GM19395 (cell line): ENCODE measurements at regions not wholly inside any gene's neighbourhood (a gene's known extent, or its start where the extent isn't known, plus 50 kb on each side); places are given as distances from the start of the nearest gene placed in this dataset.

Experiments
- ATAC-seq: cut with Tn5 transposase; IDR thresholded peaks from one replicate; pipeline ENCODE4 v1.9.1; 2021; ENCODE audit warnings: mild to moderate bottlenecking, moderate library complexity; ENCODE audit not compliant: unreplicated experiment

DNA sequence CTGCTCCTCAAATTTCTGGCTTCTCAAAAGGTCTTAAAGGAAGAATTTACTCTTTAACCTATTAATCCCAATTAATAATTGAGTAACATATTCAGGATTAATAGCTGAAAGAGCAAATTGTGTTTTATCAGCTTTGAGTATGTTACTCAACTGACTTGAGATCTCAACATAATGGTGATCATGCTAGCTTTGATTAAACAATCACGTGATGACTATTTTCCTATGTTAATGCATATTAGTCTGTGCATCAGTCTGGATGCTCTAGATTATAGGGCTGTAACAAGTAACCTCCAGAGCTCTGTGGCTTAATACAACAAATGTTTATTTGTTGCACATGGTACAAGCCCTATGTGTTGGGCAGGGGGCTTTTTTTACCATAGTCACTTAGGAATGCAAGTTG, 313.4 kb upstream of the BTBD3 start:
- ATAC-seq = no peak

DNA sequence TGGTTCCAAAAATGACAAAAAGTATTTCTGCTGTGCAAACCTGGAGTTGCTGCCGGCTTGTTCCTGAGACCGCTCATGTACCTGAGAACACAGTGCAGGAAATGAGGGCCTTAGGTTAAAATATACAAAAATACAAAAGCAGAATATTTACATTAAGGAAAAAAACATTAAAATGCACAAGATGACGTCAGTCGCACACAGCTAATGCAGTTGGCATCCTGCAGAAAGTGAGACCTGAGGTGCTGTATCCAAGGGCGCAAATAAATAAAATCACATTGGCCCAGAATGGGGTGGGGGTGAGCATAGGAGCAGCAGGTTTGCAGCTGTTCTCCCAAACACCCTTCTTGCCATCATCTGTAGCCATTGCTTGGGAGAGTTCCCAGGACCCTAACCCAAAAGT, 310.6 kb upstream of the BTBD3 start:
- ATAC-seq = no peak

DNA sequence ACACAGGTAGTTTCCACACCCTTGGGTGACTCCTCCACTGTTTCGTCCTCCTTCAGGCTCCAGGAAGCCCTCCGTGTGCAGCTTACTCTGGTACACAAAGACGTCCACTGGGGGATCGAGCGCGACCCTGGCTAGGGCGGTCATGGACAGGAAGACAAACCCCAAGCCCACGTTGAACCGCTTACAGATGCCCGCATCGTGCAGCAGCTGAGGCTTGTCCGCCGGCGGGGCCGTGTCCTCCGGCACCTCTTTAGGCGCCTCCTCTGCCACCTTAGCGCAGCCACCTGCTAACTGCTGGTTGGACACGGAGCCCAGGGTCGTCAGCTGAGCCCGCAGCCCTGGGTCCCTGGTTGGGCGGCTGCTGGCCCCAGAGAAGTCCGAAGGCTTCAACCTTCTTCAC, 309.0 kb upstream of the BTBD3 start:
- ATAC-seq = no peak

DNA sequence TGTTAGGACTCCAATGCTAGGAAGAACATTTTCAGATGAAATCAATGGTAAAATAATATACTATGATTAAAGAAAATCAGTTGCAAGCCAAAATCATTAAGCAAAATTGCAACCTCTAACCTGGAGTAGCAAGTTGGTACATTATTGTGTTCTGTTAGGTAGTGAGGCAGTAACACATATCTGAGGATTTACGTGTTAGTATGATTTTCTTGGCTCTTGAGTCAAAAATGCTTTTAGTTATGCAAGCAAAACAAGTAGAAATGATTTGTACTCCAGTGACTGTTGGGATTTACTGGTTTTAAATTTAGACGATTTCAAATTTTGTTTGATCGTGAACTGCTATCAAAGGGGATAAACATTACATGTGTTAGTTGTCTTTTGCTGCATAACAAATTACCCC, 293.0 kb upstream of the BTBD3 start:
- ATAC-seq = no peak

DNA sequence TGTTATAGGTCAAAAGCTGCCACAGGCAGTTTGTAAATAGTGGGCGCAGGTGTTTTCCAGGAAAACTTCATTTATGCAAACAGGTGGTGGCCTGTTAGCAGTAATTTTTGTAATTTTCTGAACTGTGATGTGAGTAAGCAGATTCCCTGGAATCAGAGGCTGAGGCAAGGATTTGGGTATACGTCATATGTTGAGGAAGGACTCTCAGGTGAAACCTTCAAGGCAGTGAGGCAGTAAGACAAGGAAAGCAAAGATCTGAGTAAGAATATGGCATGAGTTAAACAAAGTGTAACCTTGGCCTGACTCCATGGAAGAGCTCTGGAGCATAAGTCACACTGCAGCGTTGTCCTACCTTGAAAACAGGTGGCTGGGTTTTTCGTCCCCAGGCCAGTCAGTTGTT, 291.1 kb upstream of the BTBD3 start:
- ATAC-seq = no peak

DNA sequence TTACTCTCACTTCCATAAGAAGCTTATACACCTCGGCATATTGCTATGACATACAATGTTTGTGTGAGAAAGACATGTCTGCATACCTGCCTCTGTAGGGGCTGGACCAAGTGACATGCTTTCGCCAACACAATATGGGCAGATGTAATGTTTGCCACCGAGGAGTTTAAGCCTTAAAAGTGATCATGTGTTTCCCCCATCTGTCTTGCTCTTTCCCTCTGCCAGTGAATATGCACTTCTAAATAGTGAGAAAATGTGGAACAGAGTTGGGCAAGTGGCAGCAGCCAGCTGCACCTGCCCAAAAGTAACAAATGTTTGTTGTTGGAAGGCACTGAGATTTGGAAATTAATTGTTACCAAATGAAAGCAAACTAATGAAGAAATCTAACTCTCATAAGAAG, 274.8 kb upstream of the BTBD3 start:
- no peak for ATAC-seq

DNA sequence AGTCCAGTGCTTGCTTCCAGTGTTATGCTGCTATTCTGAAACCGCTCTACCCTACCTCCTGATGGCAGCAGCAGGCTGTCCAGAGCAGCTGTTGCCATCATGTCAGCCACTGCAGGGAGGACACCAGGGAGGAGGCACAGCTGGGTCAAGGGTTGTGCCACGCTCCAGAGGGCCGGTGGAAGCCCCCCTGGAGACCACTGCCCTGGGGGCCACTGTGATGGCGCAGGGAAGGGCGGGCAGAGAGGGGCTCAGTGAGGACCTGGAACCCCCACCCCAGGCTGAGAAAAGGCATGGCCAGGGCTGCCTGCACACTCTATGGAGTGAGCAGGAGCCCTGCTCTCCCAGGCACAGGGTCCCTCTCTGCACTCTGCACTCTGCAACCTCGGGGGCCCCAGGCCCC, 271.3 kb upstream of the BTBD3 start:
- no peak for ATAC-seq

DNA sequence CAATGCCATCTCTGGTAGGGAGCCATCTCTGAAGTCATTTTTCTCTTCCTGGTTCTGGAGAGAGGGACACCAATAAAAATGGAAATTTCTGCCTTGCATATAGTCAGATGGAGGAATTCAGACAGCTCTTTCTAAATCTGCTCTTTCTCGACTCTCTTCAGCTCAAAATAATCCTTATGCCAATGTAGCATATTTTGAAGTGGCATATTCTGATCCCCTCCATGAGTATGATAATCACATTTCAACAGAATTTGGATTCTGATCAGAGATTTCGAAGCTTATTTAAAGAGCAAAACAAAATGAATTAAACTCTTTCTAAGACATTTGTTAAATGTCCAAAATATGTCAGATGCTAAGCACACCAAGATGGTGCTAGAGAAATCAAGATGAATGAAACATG, 267.1 kb upstream of the BTBD3 start:
- no peak for ATAC-seq

DNA sequence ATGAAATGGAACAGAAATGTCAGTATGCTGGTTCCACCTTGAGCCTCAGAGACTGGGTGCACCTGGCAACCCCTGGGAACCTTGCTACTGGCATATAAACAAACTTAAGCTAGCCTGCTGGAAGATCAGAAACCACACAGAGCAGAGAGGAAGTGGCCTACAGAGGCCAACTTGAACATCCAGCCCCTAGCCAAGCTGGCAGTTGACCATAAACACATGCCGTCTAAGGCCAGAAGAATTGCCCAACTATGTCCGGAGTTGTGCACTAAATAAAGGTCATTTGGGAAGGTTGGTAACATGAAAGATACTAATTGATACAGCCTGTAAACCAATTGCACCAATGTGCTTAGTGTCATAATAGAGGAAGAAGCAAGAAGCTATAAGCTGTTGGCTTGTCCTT, 266.6 kb upstream of the BTBD3 start:
- ATAC-seq = no peak

DNA sequence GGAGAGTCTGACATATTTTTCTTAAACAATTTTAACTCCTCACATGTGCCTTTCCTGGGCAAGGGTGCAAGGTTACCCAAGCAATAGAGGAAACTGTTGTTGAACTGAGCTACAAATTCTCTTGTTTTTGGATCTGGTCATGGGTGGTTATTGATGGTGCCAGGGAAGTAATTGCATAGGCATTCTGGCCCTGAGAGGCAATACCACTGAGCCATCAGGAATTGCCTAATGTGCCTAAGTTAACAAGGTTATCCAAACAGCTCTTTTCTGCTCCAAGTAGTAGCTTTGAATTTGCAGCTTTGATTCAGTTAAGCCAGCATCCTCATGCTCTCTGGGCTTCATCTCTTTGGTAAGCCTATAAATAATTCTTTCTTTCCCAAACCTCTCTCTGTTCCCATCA, 266.0 kb upstream of the BTBD3 start:
- ATAC-seq = no peak

DNA sequence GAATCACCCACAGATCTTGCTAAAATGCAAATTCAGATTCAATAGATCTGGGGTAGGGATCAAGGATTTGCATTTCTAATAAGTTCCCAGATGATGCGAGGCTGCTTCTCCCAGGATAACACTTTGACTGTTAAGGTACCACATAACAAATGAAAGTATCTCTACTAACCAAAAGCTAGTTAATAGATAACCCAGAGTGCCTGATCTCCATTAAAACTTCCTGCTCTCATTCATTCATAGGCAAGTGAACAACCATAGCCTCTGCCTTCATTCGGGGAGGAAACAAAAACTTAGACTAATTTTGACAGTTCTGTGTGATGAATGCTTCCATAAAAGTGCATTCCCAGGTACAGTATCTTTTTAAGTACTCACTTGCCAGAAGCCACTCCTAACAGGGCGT, 265.6 kb upstream of the BTBD3 start:
- ATAC-seq = no peak

DNA sequence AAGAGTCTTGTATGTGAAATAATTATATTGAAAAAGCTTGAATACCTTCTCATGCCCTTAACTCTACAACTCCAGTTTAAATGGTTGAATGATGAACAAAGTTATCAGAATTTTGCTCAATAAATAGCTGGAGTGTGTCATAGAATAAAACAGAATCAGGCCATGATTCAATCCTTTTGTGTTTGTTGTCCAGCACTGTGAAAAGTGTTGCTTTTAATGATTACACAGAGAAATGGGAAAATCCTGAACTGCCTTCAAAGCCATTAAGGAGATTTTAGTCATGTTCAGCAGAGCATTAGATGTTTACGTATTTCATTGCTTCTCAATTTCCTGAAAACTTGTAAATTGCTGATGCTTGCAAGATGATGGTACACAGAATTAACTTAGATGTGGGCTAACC, 262.9 kb upstream of the BTBD3 start:
- no peak for ATAC-seq

DNA sequence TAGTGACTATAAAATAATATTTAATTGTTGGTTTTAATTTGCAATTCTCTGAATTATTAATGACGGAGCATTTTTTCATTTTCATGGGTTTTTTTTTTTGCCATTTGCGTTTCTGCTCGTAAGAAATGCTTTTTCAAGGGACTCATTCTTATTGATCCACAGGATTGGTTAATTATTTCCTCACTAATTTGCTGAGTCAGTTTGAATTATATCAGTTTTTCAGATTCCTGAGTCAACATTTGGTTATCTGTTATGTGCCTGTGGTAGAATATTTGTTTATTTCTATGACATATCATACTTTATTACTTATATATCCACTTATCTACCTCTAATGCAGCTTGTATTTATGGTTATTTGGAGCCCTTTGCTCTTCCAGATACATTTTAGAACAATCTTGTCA, 257.0 kb upstream of the BTBD3 start:
- no peak for ATAC-seq

DNA sequence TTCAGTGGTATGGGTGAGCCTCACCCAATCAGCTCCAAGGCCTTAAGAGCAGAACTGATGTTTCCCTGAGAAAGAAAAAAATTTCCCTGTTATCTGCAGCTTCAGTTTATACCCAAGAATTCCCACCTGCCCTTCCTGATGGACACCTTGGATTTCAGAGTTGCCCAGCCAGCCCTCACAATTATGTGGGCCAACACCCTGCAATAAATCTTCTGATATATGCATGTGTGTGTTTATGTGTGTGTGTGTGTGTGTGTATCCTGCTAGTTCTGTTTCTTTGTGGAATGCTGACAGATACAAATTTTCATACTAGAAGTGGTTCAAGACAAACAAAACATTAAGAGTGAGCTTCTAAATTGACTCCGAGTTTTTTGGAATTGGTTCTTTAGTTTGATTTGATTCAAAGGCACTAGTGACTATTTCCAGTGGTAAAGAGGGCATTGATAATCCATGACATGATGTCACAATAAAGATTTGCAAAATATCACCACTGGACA, 246.6 kb upstream of the BTBD3 start:
- ATAC-seq = no peak

DNA sequence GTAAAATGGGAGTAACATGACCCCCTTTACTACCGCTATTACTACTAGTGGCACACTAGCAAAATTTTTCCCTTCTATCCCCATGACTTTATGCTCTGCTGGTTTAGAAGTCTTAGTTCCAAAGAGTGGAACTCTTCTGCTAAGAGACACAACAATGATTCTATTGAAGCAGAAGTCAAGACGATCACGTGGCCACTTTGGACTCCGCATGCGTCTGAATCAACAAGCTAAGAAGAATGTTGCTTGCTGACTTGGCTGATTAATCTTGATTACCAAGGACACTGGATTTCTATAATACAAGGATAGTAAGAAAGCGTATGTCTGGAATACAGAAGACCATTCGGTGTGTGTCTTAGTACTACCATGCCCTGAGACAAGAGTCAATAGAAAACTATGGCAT, 244.7 kb upstream of the BTBD3 start:
- ATAC-seq = no peak

DNA sequence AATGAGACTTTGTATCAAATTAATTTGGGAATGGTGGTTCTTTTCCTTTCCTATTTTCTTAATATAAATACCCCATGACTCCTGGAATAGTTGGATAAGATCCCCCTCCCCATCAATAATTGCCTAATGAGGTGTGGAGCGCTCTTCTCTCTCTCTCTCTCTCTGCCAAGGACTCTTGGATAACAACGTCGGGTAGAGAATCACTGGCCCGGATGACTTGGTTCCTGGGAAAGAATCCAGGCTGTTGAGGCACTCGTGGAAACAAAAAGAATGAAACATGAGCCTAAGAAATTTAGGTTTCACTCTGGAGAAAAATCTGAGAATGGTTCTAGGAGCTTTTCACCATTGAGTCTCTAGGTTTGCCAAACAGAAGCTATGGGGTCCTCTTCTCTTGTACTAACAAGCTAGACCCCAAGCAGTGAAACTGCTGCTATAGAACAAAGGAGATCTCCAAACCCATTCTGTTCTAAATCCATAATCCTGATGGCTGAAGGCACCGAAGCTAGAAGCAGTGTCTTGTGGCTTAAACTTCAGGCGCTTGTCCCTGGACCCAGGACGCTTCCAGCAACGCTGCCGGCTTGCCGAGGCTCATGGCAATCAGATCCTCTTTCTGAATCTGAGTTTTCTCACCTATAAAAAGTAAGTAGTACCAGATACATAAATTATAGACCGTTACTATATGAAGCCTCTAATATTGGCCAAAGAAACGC, 241.6 kb upstream of the BTBD3 start:
- ATAC-seq = peak; percentile 11

DNA sequence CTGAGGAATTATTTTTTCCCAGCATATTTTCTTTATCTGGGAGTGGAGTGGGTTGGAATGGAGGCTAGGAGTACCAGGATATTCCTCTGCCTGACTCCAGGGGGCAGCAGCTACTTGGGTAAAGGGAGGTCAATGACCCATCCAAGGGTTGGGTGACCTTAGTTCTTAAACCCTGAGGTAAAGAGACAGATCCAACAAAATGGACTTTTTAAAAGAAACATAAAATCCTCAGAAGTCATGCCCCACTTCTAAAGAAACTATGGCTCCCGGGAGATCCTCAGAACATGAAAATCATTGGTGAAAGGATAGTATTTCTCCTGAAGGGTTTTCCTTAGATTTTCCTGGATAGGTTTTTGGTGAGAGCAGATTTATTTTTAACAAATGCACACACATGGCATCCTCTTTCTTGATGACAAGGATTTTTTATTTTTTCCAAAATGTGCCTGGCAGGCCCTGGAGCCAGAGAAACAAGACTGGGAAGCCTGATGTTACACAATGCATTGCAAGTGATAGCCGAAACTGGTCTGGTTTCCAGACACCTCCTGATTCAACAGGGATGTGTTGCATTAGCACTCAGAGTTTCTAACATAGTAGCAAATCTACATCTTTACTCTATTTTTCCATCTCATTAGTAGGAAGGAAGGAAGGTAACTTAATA, 240.9 kb upstream of the BTBD3 start:
- ATAC-seq = peak; percentile 80

DNA sequence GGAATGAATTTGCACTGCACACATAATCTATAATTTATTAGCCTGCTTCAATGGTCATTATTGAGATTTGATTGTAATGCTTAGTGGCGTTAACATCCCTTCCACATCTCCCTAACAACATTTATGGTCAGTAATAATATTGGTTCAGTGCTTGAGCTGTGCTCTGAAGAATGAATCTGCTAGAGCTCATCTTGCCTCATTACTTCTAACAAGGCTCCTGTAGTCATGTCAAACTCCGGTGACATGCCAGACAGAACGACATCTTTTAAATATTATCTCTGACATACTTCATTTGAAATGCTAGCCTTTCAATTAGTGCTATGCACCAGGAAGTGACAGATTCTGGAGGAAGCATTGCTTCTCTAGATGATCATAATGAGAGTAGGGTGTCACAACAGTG, 240.3 kb upstream of the BTBD3 start:
- no peak for ATAC-seq

DNA sequence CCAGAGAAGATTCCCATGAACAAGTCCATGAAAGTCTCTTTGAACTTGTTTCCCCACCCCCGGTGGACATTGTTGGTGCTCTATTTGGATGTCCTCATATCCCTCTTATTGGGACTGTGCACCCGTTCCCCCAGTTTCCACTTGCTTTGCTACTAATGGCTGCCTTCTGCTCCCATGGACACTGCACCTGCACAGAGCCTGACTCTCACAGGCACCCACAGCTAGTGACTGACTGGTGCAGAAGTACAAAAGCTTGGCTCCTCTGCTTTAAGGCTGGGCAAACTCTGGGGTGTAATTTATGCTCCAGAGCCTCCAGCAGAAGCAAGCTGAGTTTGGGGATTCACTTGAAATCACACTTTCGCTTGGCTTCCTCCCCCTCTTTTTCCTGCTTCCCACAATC, 239.9 kb upstream of the BTBD3 start:
- ATAC-seq = no peak

DNA sequence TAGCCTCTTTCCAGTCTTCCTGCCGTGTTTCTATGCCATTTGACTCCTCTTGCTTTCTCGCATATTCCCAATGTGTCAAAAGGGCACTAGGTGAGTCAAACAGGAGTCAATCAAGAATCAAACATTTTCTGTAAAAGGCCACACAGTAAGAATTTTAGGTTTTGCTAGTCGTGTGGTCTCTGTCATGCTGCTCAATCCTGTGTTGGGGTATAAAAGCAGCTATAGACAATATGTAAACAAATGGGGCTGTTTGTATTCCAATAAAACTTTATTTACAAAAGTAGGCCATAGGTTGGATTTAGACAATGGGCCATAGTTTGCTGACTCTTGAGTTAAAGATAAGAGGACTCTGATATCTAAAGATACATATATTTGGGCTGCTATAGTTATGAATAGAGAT, 235.4 kb upstream of the BTBD3 start:
- ATAC-seq = no peak

DNA sequence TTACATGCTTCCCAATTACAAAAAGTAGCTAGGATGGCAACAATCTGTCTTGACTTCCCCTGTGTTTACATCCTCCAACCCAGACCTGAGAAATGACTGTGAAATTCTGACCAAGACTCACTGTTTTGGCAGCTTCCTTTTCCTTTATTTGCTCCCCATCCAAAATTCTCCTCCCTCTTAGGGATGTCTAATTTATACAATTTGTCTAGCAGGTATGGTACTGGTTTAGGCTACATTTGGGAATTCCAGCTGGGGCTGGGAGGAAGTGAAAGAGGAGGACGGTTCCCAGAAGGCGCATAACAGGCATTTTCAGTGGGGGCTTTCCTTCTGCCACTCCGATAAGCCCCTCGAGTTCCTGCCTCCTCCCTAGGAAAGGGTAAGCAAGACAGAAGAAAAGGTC, 231.5 kb upstream of the BTBD3 start:
- no peak for ATAC-seq

DNA sequence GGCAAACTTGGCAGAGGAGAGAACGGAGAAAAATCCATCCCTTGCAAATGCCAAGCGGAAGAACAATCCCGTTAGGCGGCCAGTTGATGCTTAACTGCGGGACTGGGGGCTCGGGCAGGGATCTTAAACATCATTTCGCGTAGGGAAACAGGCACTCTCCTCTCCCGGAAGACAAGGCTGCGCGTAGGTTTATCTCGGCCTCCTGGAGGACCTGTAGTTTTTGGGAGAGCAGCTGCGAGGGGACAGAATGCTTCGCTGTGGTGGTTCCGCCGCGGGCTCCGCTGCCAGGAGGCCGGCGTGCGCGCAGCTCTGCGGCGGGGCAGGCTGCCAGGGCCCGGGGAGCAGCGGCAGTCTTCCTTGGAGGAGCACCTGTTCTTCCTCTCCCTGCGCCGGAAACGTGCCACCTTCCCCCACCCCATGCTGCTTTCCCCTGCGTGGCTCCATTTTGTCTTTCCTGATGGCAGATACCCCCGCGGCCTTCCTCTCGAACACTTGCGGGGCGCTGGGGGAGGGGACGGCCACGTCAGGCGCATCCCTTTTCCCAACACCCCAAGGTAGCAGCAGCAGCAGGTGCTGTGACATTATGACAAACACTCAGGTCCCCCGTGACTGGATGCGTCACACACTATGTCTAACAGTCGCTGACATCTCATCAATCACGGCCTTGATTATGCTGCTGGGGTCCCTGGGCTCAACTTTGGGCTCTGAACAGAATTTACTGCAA, 230.7 kb upstream of the BTBD3 start:
- no peak for ATAC-seq
